Endothelial cell of umbilical vein (primary cell): ENCODE measurements at regions not wholly inside any gene's neighbourhood (a gene's known extent, or its start where the extent isn't known, plus 50 kb on each side); places are given as distances from the start of the nearest gene placed in this dataset.

Experiments
- BruUV-seq: library from RNA; stranded (reverse); fragments of 400-500 nt; replicated peaks from 2 replicates; lab custom pipeline; 2021; lab: Mats Ljungman, UMichigan
- CTCF ChIA-PET: fragments of 300-600, 350-600 bp; sonication (Branson Sonifier 250); formaldehyde crosslinking; loops from one replicate; lab custom pipeline; 2021; ENCODE audit warnings: antibody characterized with exemption, inconsistent platforms; lab: Charles Lee
- POLR2A ChIA-PET: fragments of 300-600, 350-600 bp; sonication (Branson Sonifier 250); formaldehyde crosslinking; loops from one replicate; lab custom pipeline; 2021; ENCODE audit warnings: antibody characterized with exemption, inconsistent platforms; lab: Charles Lee
- DNase-seq: peaks from one replicate; pipeline ENCODE4 v3.0.0-alpha.2; 2011; ENCODE audit warnings: low read depth, low spot score
- FAIRE-seq: peaks from 2 replicates; lab custom pipeline; 2011; peaks lifted over from hg19 to GRCh38; lab: Jason Lieb, UNC
- H2AFZ ChIP-seq: 2 replicates; pipeline ENCODE4 v1.6.0; 2012; ENCODE audit warnings: low read depth, low read length, control low read depth, inconsistent platforms
- H3K27ac ChIP-seq: 2 replicates; pipeline ENCODE4 v1.5.1; 2011; ENCODE audit warnings: low read depth, mild to moderate bottlenecking, control low read depth, low read length, moderate library complexity; ENCODE audit not compliant: insufficient read depth
- H3K27me3 ChIP-seq, 2 experiments: 2 replicates each; pipeline versions ENCODE4 v1.6.0 to v1.6.1; 2011; ENCODE audit warnings: low read length in 2 of 2, mixed read lengths in 1 of 2; ENCODE audit not compliant: control insufficient read depth in 2 of 2, insufficient read depth in 2 of 2
- H3K36me3 ChIP-seq, 2 experiments: 2 replicates in 1 of 2; 3 replicates in 1 of 2; pipeline ENCODE4 v1.5.1; 2011; ENCODE audit warnings: low read length in 2 of 2, mild to moderate bottlenecking in 1 of 2, moderate library complexity in 1 of 2; ENCODE audit not compliant: control insufficient read depth in 2 of 2, insufficient read depth in 2 of 2; ENCODE audit errors: extremely low read depth in 1 of 2
- H3K4me1 ChIP-seq: 3 replicates; pipeline ENCODE4 v1.5.1; 2011; ENCODE audit warnings: mild to moderate bottlenecking, low read length; ENCODE audit not compliant: control insufficient read depth, insufficient read depth; ENCODE audit errors: extremely low read depth
- H3K4me2 ChIP-seq: 2 replicates; pipeline ENCODE4 v1.6.1; 2011; ENCODE audit warnings: low read length, control low read depth, mixed read lengths; ENCODE audit not compliant: insufficient read depth
- H3K4me3 ChIP-seq, 3 experiments: fragments of 200-600 bp in 1 of 3; sonication (generic), shearing (Covaris generic) in 1 of 3; replicated peaks in 1 of 3; 2 replicates each; pipeline ENCODE4 v1.5.1; 2011 to 2016; ENCODE audit warnings: control low read depth in 3 of 3, low read length in 3 of 3, mild to moderate bottlenecking in 2 of 3, inconsistent platforms in 1 of 3, low read depth in 1 of 3, moderate library complexity in 1 of 3; ENCODE audit not compliant: insufficient read depth in 1 of 3
- H3K79me2 ChIP-seq: 2 replicates; pipeline ENCODE4 v1.6.0; 2012; ENCODE audit warnings: low read length, inconsistent platforms; ENCODE audit not compliant: control insufficient read depth, insufficient read depth
- H3K9ac ChIP-seq: replicated peaks from 2 replicates; pipeline ENCODE3; 2011; ENCODE audit warnings: low read length, control low read depth; ENCODE audit not compliant: insufficient read depth; ENCODE audit errors: extremely low read depth
- H3K9me1 ChIP-seq: replicated peaks from 3 replicates; pipeline ENCODE4 v1.6.0; 2011; ENCODE audit warnings: mild to moderate bottlenecking, low read length; ENCODE audit not compliant: control insufficient read depth, insufficient read depth; ENCODE audit errors: extremely low read depth
- H3K9me3 ChIP-seq: replicated peaks from 2 replicates; pipeline ENCODE4 v1.5.1; 2012; ENCODE audit warnings: low read length, inconsistent platforms; ENCODE audit not compliant: control insufficient read depth, insufficient read depth
- H4K20me1 ChIP-seq: replicated peaks from 2 replicates; pipeline ENCODE3; 2011; ENCODE audit warnings: mild to moderate bottlenecking, low read length; ENCODE audit not compliant: control insufficient read depth, insufficient read depth; ENCODE audit errors: extremely low read depth
- CTCF ChIP-seq, 2 donors: IDR thresholded peaks; 1 replicate in 1 of 2; 2 replicates in 1 of 2; pipeline ENCODE4 v1.5.1; 2011; ENCODE audit warnings: low read length in 2 of 2, mild to moderate bottlenecking in 2 of 2, moderate library complexity in 2 of 2, control low read depth in 1 of 2, inconsistent platforms in 1 of 2, low read depth in 1 of 2; ENCODE audit not compliant: insufficient read depth in 1 of 2; ENCODE audit errors: extremely low read depth in 1 of 2
- EZH2 ChIP-seq: IDR thresholded peaks from 2 replicates; pipeline ENCODE4 v1.6.1; 2012; ENCODE audit warnings: borderline replicate concordance, low read depth, mild to moderate bottlenecking, moderate library complexity, low read length, inconsistent platforms; ENCODE audit not compliant: severe bottlenecking
- FOS ChIP-seq: IDR thresholded peaks from 2 replicates; pipeline ENCODE4 v1.6.1; 2011; ENCODE audit warnings: mild to moderate bottlenecking, low read length, moderate library complexity, borderline replicate concordance; ENCODE audit not compliant: insufficient read depth
- GATA2 ChIP-seq: IDR thresholded peaks from 2 replicates; pipeline ENCODE4 v1.7.0; 2011; ENCODE audit warnings: low read depth, mild to moderate bottlenecking, moderate library complexity, mixed read lengths, low read length; ENCODE audit not compliant: insufficient read length, insufficient read depth
- JUN ChIP-seq: IDR thresholded peaks from 2 replicates; pipeline ENCODE4 v1.6.1; 2011; ENCODE audit warnings: borderline replicate concordance, low read depth; ENCODE audit not compliant: insufficient read length, insufficient read depth
- MAX ChIP-seq: IDR thresholded peaks from 2 replicates; pipeline ENCODE4 v1.6.1; 2011; ENCODE audit not compliant: insufficient read depth, insufficient read length
- MYC ChIP-seq: IDR thresholded peaks from one replicate; pipeline ENCODE4 v1.6.1; 2011; ENCODE audit warnings: mild to moderate bottlenecking, low read depth, low read length
- POLR2A ChIP-seq: IDR thresholded peaks from 2 replicates; pipeline ENCODE4 v1.6.1; 2012; ENCODE audit warnings: low read depth, mild to moderate bottlenecking, control low read depth, low read length
- POLR2AphosphoS5 ChIP-seq: IDR thresholded peaks from 2 replicates; pipeline ENCODE4 v1.6.1; 2012; ENCODE audit warnings: low read depth, mild to moderate bottlenecking, control low read depth, low read length, moderate library complexity; ENCODE audit not compliant: insufficient read depth
- dilution Hi-C: fragments of 300-500 bp; cut with MboI; formaldehyde crosslinking; loops from one replicate; pipeline ENCODE4 v1.15.0; 2019; ENCODE audit warnings: low sequenced_read_pairs; ENCODE audit not compliant: extremely low pct_ligation_motif_present
- intact Hi-C: fragments of 100-400 bp; cut with micrococcal nuclease; formaldehyde crosslinking; loops from one replicate; pipeline ENCODE4 v1.10.0; 2022

- H3K36me3 ChIP-seq: no peaks in the 10 kb centered on the region
- no peak overlapping the region for H3K27ac ChIP-seq
- FAIRE-seq (no peak), DNase-seq (no peak)
- no peaks in the 10 kb centered on the region for H3K9me1 ChIP-seq
- dilution Hi-C loops: no loop called here
- CTCF ChIA-PET: no interaction called here
- no peak overlapping the region for H3K9ac ChIP-seq
- peaks cover 0 to 4% of the 10 kb centered on the region in 2 experiments for H3K27me3 ChIP-seq
- no peak overlapping the region for H3K4me2 ChIP-seq
- no peak overlapping the region for H2AFZ ChIP-seq
- H3K79me2 ChIP-seq: no peaks in the 10 kb centered on the region
- no peaks in the 10 kb centered on the region for H4K20me1 ChIP-seq
- H3K9me3 ChIP-seq: no peaks in the 10 kb centered on the region
- BruUV-seq: no TSS peak
- H3K4me1 ChIP-seq: no peaks in the 10 kb centered on the region
- POLR2A ChIA-PET: no interaction called here
- H3K4me3 ChIP-seq: no peak overlapping the region
- intact Hi-C loops: no loop called here
- TF ChIP-seq FOS (no peak), MAX (no peak), MYC (no peak), GATA2 (no peak), EZH2 (no peak), POLR2A (no peak), POLR2AphosphoS5 (no peak), JUN (no peak), CTCF (IDR thresholded peaks at IDR 0.05; ENCODE audit: extremely low read depth in 1 of 2, insufficient read depth in 1 of 2, low read depth in 1 of 2, low read length in 2 of 2) (no peak)
Observed at GRCh38 chr15:69824075-69824876, 273.4 kb downstream of the TLE3 start.
